ENCODE measurements at regions not wholly inside any gene's neighbourhood (a gene's known extent, or its start where the extent isn't known, plus 50 kb on each side); places are given as distances from the start of the nearest gene placed in this dataset.

DNA sequence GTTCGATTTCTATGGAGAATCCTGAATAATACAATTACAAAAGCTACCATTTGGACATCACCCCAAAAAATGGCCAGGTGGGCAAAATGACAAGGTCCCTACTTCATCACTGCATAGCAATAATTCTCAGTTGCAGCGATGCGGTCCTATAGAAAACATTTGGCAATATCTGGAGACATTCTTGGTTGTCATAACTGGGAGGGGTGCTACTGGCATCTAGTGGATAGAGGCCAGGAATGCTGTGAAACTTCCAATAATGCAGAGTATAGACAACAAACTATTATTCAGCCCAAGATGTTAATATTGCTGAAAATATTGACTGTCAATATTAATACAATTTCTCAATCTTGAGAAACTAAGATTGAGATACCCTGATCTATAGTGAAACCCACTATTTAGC lies 637.8 kb upstream of the PKDCC start:
- peak in 1 of 6 donors; percentile 42 for DNase-seq (ENCODE audit: low read depth in 4 of 6, low spot score in 6 of 6)
- H3K27ac ChIP-seq (ENCODE audit: low read depth, low read length) = no peak overlapping the region
- H3K4me1 ChIP-seq (ENCODE audit: control insufficient read depth, insufficient read depth, low read length) = no peaks in the 10 kb centered on the region
- WGBS (ENCODE audit: insufficient coverage) = no CpG with 5 or more reads among the region's 3 CpGs
- no peak overlapping the region for H3K4me3 ChIP-seq (ENCODE audit: low read depth, low read length)
- H3K36me3 ChIP-seq (ENCODE audit: control insufficient read depth, insufficient read depth, low read length) = no peaks in the 10 kb centered on the region
- no peaks in the 10 kb centered on the region for H3K27me3 ChIP-seq (ENCODE audit: control insufficient read depth, insufficient read depth, low read length)
- H3K9me3 ChIP-seq (ENCODE audit: control insufficient read depth, insufficient read depth, low read length) = no peaks in the 10 kb centered on the region

DNA sequence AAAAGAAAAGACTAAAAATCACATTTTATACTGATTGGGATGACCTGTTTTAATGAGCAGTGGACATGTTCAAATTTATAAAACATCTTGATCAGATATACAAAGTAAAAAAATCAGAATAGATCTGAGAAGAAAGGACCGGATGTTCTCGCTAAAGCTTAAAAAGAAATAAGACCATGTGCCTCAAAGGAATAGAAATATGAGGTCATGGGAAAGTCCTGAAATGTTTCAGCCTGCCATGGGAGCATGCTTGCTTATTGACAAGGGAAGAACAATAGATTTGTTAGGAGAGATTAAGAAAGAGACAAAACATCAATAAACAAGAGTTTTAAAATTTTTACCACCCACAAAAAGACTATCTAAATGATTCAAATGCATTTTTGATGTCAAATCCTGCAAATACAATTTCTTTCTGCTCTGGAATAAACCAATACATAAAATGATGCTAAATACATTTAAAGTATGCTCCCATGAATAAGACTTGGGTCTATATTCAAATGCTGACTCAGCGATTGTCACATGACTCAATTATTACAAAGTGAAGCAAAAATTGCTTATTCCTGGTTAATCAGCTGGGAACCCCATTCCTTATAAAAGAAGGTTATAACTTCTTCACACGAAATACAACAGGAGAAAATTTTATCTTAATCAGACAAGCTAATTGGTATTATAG lies 633.9 kb upstream of the PKDCC start:
- Histone ChIP-seq H3K4me1 (ENCODE audit: control insufficient read depth, insufficient read depth, low read length) (no peaks in the 10 kb centered on the region), H3K4me3 (ENCODE audit: low read depth, low read length) (no peak overlapping the region), H3K36me3 (ENCODE audit: control insufficient read depth, insufficient read depth, low read length) (no peaks in the 10 kb centered on the region), H3K9me3 (ENCODE audit: control insufficient read depth, insufficient read depth, low read length) (no peaks in the 10 kb centered on the region), H3K27me3 (ENCODE audit: control insufficient read depth, insufficient read depth, low read length) (no peaks in the 10 kb centered on the region), H3K27ac (ENCODE audit: low read depth, low read length) (no peak overlapping the region)
- WGBS (ENCODE audit: insufficient coverage) = no CpG with 5 or more reads among the region's 4 CpGs
- DNase-seq (ENCODE audit: low read depth in 4 of 6, low spot score in 6 of 6) = no peak

DNA sequence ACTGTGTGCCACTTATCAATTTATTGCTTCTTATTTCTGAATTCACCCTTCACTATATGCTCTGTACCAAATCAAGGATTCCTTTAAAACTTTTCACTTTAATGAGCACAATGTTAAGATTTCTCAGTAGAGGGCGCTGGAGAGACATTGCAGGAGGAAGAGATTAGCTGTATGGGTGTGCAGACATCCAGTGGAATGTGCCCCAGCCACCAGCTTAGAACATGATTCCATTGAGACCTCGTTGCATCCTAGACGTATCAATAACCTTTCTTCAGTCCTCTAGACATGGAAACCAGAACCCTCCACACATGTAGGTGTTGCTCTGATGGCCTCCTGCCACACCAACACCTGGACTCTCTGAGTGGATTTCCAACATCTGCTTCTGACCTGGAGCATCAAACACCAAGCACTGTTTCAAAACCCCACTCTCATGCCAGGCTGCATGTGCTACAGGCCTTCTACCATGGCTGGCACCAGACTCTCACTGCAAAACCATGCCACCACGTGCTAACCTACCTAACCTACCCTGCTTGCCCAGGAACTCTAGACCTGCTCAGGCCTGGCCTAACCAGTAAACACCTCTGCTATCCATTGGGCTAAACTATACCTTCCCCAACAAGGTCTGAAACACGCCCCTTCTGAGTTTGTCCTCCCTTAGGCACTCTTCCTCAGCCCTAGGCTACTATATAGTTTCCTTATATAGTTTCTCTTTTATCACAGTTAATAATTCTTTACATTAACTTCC lies 633.2 kb upstream of the PKDCC start:
- 56% methylated on average over 2 of the region's 5 CpGs for WGBS (ENCODE audit: insufficient coverage)
- no peaks in the 10 kb centered on the region for H3K9me3 ChIP-seq (ENCODE audit: control insufficient read depth, insufficient read depth, low read length)
- no peaks in the 10 kb centered on the region for H3K36me3 ChIP-seq (ENCODE audit: control insufficient read depth, insufficient read depth, low read length)
- no peaks in the 10 kb centered on the region for H3K4me1 ChIP-seq (ENCODE audit: control insufficient read depth, insufficient read depth, low read length)
- H3K27me3 ChIP-seq (ENCODE audit: control insufficient read depth, insufficient read depth, low read length) = no peaks in the 10 kb centered on the region
- no peak overlapping the region for H3K4me3 ChIP-seq (ENCODE audit: low read depth, low read length)
- no peak overlapping the region for H3K27ac ChIP-seq (ENCODE audit: low read depth, low read length)
- DNase-seq (ENCODE audit: low read depth in 4 of 6, low spot score in 6 of 6) = no peak

DNA sequence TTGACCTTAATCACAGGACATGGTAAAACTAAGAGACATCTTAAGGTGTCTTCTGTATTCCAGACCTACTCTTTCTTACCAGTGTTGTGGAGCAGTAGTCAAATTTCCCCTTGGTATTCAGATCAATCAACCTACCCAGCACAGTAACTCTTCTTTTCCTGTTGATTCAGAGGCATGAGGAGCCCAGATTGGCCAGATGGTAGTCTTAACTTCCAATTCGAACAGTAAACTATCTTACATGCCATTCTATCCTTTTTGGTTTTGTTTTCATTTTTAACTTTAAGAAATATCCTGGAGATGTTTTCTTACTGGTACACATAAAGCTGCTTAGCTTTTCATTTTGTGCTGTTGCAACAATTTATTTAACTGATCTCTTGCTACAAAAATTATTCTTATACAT lies 630.3 kb upstream of the PKDCC start:
- peak in 1 of 6 donors; percentile 71 for DNase-seq (ENCODE audit: low read depth in 4 of 6, low spot score in 6 of 6)
- Histone ChIP-seq H3K4me3 (ENCODE audit: low read depth, low read length) (no peak overlapping the region), H3K9me3 (ENCODE audit: control insufficient read depth, insufficient read depth, low read length) (no peaks in the 10 kb centered on the region), H3K36me3 (ENCODE audit: control insufficient read depth, insufficient read depth, low read length) (no peaks in the 10 kb centered on the region), H3K27ac (ENCODE audit: low read depth, low read length) (no peak overlapping the region), H3K27me3 (ENCODE audit: control insufficient read depth, insufficient read depth, low read length) (no peaks in the 10 kb centered on the region), H3K4me1 (ENCODE audit: control insufficient read depth, insufficient read depth, low read length) (no peaks in the 10 kb centered on the region)
- no CpG with 5 or more reads among the region's 1 CpG for WGBS (ENCODE audit: insufficient coverage)

DNA sequence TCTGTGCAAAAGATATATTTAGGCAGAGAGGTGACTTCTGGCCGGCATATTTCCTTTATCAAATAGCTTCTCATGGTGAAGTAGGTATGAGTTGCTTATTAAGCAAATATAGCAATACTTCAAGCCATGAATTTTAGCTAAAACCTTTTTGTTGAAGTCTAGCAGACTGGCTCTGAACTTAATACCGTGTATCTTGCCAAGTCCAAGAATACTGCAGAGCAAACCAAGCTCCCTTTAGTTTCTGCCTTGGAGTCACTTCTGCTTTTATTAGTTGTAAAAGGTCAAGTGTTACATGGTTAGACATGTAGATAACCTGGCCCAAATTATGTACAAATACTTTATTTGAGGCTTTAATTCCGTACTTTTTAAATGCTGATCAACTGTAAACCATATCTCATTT lies 627.6 kb upstream of the PKDCC start:
- DNase-seq (ENCODE audit: low read depth in 4 of 6, low spot score in 6 of 6) = no peak
- WGBS (ENCODE audit: insufficient coverage) = no CpG with 5 or more reads among the region's 3 CpGs

DNA sequence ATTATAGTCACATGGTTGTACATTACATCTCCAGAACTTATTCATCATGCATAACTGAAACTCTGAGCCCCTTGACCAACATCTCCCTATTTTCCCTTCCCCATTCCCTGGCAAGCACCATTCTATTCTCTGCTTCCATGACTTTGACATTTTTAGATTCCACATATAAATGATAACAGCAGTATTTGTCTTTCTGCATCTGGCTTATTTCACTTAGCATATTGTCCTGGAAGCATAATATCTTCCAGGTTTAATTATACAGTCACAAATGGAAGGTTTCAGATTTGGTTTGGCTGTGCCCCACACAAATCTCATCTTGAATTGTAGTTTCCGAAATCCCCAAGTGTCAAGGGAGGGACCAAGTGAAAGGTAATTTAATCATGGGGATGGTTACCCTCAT lies 626.9 kb upstream of the PKDCC start:
- no peaks in the 10 kb centered on the region for H3K9me3 ChIP-seq (ENCODE audit: control insufficient read depth, insufficient read depth, low read length)
- H3K4me1 ChIP-seq (ENCODE audit: control insufficient read depth, insufficient read depth, low read length) = no peaks in the 10 kb centered on the region
- no peak for DNase-seq (ENCODE audit: low read depth in 4 of 6, low spot score in 6 of 6)
- no peak overlapping the region for H3K27ac ChIP-seq (ENCODE audit: low read depth, low read length)
- no CpG with 5 or more reads among the region's 1 CpG for WGBS (ENCODE audit: insufficient coverage)
- no peaks in the 10 kb centered on the region for H3K27me3 ChIP-seq (ENCODE audit: control insufficient read depth, insufficient read depth, low read length)
- H3K4me3 ChIP-seq (ENCODE audit: low read depth, low read length) = no peak overlapping the region
- H3K36me3 ChIP-seq (ENCODE audit: control insufficient read depth, insufficient read depth, low read length) = no peaks in the 10 kb centered on the region

More for the DNA sequence above, 627.6 kb upstream of the PKDCC start:
- Histone ChIP-seq H3K27ac (ENCODE audit: low read depth, low read length) (no peak overlapping the region), H3K9me3 (ENCODE audit: control insufficient read depth, insufficient read depth, low read length) (no peaks in the 10 kb centered on the region), H3K36me3 (ENCODE audit: control insufficient read depth, insufficient read depth, low read length) (no peaks in the 10 kb centered on the region), H3K4me1 (ENCODE audit: control insufficient read depth, insufficient read depth, low read length) (no peaks in the 10 kb centered on the region), H3K4me3 (ENCODE audit: low read depth, low read length) (no peak overlapping the region), H3K27me3 (ENCODE audit: control insufficient read depth, insufficient read depth, low read length) (no peaks in the 10 kb centered on the region)

DNA sequence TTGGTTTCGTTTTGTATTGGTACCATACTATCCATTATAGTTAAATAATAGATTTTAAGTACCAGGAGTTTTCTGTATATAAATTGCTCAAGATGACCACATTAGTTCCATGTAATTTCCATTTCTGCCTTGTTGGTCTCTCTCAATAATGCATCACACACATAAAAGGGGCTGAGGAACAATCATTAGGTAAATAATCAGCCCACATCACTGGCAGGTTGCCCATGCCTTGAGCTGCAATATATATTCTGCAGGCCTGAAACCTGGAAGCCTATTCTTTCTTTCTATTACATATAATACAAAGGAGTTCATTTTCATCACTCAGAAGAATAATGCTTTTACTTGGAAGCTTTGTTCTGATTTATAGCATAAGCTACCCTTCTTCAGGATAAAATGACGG lies 616.1 kb upstream of the PKDCC start:
- peak in 2 of 6 donors; percentile 4 to 77 for DNase-seq (ENCODE audit: low read depth in 4 of 6, low spot score in 6 of 6)
- no CpG with 5 or more reads among the region's 2 CpGs for WGBS (ENCODE audit: insufficient coverage)
- Histone ChIP-seq H3K4me1 (ENCODE audit: control insufficient read depth, insufficient read depth, low read length) (no peaks in the 10 kb centered on the region), H3K27me3 (ENCODE audit: control insufficient read depth, insufficient read depth, low read length) (no peaks in the 10 kb centered on the region), H3K36me3 (ENCODE audit: control insufficient read depth, insufficient read depth, low read length) (no peaks in the 10 kb centered on the region), H3K9me3 (ENCODE audit: control insufficient read depth, insufficient read depth, low read length) (no peaks in the 10 kb centered on the region), H3K4me3 (ENCODE audit: low read depth, low read length) (no peak overlapping the region), H3K27ac (ENCODE audit: low read depth, low read length) (no peak overlapping the region)

DNA sequence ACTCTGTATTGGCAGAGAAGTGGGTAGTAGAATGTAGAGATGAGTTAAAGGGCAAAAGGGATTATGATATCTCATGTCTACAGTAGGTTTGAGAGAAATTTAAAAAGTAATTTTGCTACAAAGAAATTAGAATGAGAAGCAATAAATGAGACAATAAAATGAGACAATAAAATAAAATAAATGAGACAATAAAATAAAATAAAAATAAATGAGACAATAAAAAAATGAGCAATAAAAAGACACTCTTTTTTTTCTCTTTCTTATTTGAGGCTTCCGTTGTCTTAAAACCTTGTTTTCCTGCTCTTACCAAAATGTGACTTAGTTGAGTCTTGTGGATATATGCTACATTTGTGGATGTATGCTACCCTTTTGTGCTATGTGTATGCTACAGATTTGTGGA lies 615.4 kb upstream of the PKDCC start:
- WGBS (ENCODE audit: insufficient coverage) = no CpG with 5 or more reads among the region's 1 CpG
- DNase-seq (ENCODE audit: low read depth in 4 of 6, low spot score in 6 of 6) = no peak
- Histone ChIP-seq H3K27me3 (ENCODE audit: control insufficient read depth, insufficient read depth, low read length) (no peaks in the 10 kb centered on the region), H3K36me3 (ENCODE audit: control insufficient read depth, insufficient read depth, low read length) (no peaks in the 10 kb centered on the region), H3K9me3 (ENCODE audit: control insufficient read depth, insufficient read depth, low read length) (peaks cover 3% of the 10 kb centered on the region), H3K4me1 (ENCODE audit: control insufficient read depth, insufficient read depth, low read length) (no peaks in the 10 kb centered on the region), H3K27ac (ENCODE audit: low read depth, low read length) (no peak overlapping the region), H3K4me3 (ENCODE audit: low read depth, low read length) (no peak overlapping the region)

DNA sequence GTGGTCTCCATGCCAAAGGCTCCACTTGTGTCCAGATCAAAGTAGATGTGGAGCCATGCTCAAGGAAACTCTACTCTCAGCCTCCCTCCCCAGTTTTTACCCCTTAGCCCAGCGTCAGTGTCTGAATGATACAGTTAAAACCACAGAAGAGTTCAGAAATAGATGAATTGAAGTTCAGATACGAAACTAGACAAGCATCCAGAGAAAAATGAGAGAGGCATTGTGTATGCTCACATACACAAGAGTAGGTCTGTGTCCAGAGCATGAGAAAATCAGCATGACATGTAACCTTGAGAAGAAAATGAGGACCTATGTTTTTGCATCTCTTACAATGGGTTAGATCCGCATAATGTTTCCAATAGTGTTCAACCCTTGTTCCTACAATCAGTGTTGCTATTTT lies 612.8 kb upstream of the PKDCC start:
- Histone ChIP-seq H3K36me3 (ENCODE audit: control insufficient read depth, insufficient read depth, low read length) (no peaks in the 10 kb centered on the region), H3K4me3 (ENCODE audit: low read depth, low read length) (no peak overlapping the region), H3K27ac (ENCODE audit: low read depth, low read length) (no peak overlapping the region), H3K27me3 (ENCODE audit: control insufficient read depth, insufficient read depth, low read length) (no peaks in the 10 kb centered on the region), H3K4me1 (ENCODE audit: control insufficient read depth, insufficient read depth, low read length) (no peaks in the 10 kb centered on the region), H3K9me3 (ENCODE audit: control insufficient read depth, insufficient read depth, low read length) (peaks cover 4% of the 10 kb centered on the region)
- DNase-seq (ENCODE audit: low read depth in 4 of 6, low spot score in 6 of 6) = no peak
- WGBS (ENCODE audit: insufficient coverage) = 88% methylated on average over 1 of the region's 3 CpGs

DNA sequence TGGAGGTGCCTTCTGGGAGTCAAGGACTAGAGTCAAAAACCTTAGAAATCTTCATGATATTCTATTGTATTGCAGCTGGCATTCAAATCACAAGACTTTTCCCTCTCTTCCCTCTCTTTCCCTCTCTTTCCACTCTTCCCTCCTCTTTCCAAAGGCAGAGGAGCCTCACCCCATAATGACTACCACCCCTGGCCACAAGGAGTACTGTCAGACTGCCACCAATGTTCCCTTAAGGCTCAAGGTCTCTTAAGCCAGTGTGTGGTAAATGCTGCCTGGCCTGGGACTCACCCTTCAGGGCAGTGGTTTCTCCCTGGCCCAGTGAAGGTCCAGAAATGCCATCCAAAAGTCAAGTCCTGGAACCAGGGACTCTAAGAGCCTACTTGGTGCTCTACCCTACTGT lies 605.9 kb upstream of the PKDCC start:
- no peak overlapping the region for H3K4me3 ChIP-seq (ENCODE audit: low read depth, low read length)
- H3K27me3 ChIP-seq (ENCODE audit: control insufficient read depth, insufficient read depth, low read length) = no peaks in the 10 kb centered on the region
- no peak for DNase-seq (ENCODE audit: low read depth in 4 of 6, low spot score in 6 of 6)
- H3K36me3 ChIP-seq (ENCODE audit: control insufficient read depth, insufficient read depth, low read length) = no peaks in the 10 kb centered on the region
- H3K4me1 ChIP-seq (ENCODE audit: control insufficient read depth, insufficient read depth, low read length) = no peaks in the 10 kb centered on the region
- no peak overlapping the region for H3K27ac ChIP-seq (ENCODE audit: low read depth, low read length)
- H3K9me3 ChIP-seq (ENCODE audit: control insufficient read depth, insufficient read depth, low read length) = peaks cover 4% of the 10 kb centered on the region

All from spinal cord (tissue), 9 donors.